B cell (primary cell): ENCODE measurements at regions not wholly inside any gene's neighbourhood (a gene's known extent, or its start where the extent isn't known, plus 50 kb on each side); places are given as distances from the start of the nearest gene placed in this dataset.

Experiments
- ATAC-seq: fragments of 200-7000 bp; cut with Tn5 transposase; one replicate; pipeline ENCODE4 v1.10.0; 2021; ENCODE audit warnings: low read depth, mild to moderate bottlenecking, moderate number of reproducible peaks, moderate library complexity
- CTCF ChIA-PET: fragments of 350-600 bp; sonication (Branson Sonifier 250); formaldehyde crosslinking; loops from one replicate; lab custom pipeline; 2021; ENCODE audit warnings: antibody characterized with exemption, inconsistent platforms; lab: Charles Lee
- POLR2A ChIA-PET: fragments of 350-600 bp; sonication (Branson Sonifier 250); formaldehyde crosslinking; loops from one replicate; lab custom pipeline; 2021; ENCODE audit warnings: antibody characterized with exemption; lab: Charles Lee
- DNase-seq: peaks from one replicate; pipeline ENCODE4 v3.0.0; 2013
- H2AFZ ChIP-seq: 2 replicates; pipeline ENCODE4 v1.6.1; 2012; ENCODE audit warnings: mild to moderate bottlenecking, low read depth, low read length; ENCODE audit not compliant: insufficient read depth, poor library complexity, severe bottlenecking
- H3K27ac ChIP-seq, 2 donors: 1 replicate in 1 of 2; 2 replicates in 1 of 2; pipeline ENCODE4 v1.5.1; 2012 to 2013; ENCODE audit warnings: low read length in 2 of 2, mild to moderate bottlenecking in 2 of 2, moderate library complexity in 1 of 2
- H3K27me3 ChIP-seq, 4 experiments: fragments of 200-600 bp in 1 of 4; sonication (generic) in 1 of 4; replicated peaks in 1 of 4; 1 replicate in 2 of 4; 2 replicates in 2 of 4; pipeline versions ENCODE4 v1.6.1 to v1.7.0; 2013 to 2016; ENCODE audit warnings: low read length in 3 of 4, mild to moderate bottlenecking in 2 of 4, mixed read lengths in 1 of 4, moderate library complexity in 1 of 4; ENCODE audit not compliant: insufficient read depth in 4 of 4, control insufficient read depth in 3 of 4; ENCODE audit errors: control extremely low read depth in 1 of 4
- H3K36me3 ChIP-seq, 2 experiments: replicated peaks in 1 of 2; 1 replicate in 1 of 2; 2 replicates in 1 of 2; pipeline versions ENCODE4 v1.6.1 to v1.7.1; 2013; ENCODE audit warnings: low read length in 1 of 2; ENCODE audit not compliant: insufficient read depth in 2 of 2, control insufficient read depth in 1 of 2; ENCODE audit errors: control extremely low read depth in 1 of 2, extremely low read depth in 1 of 2
- H3K4me1 ChIP-seq, 2 donors: fragments of 200-600 bp in 1 of 2; sonication (generic) in 1 of 2; 1 replicate in 1 of 2; 2 replicates in 1 of 2; pipeline versions ENCODE4 v1.5.1 to v1.6.1; 2013 to 2017; ENCODE audit warnings: low read length in 2 of 2; ENCODE audit not compliant: control insufficient read depth in 2 of 2, insufficient read depth in 2 of 2
- H3K4me2 ChIP-seq: replicated peaks from 2 replicates; pipeline ENCODE3; 2012; ENCODE audit warnings: mild to moderate bottlenecking, low read depth, low read length; ENCODE audit not compliant: poor library complexity, severe bottlenecking
- H3K4me3 ChIP-seq, 5 experiments: fragments of 200-600 bp in 1 of 5; sonication (generic) in 1 of 5; 1 replicate in 3 of 5; 2 replicates in 2 of 5; pipeline versions ENCODE4 v1.5.1 to v1.7.0; 2011 to 2016; ENCODE audit warnings: low read length in 4 of 5, mild to moderate bottlenecking in 4 of 5, low read depth in 2 of 5, control low read depth in 1 of 5, moderate library complexity in 1 of 5; ENCODE audit not compliant: insufficient read depth in 1 of 5; ENCODE audit errors: control extremely low read depth in 1 of 5, extremely low read depth in 1 of 5
- H3K79me2 ChIP-seq: fragments of 200-600 bp; sonication (generic); one replicate; pipeline ENCODE4 v1.6.0; 2016; ENCODE audit warnings: low read length; ENCODE audit not compliant: control insufficient read depth, insufficient read depth
- H3K9ac ChIP-seq: fragments of 200-600 bp; sonication (generic); 2 replicates; pipeline ENCODE4 v1.6.1; 2017; ENCODE audit warnings: mild to moderate bottlenecking, low read length, moderate library complexity
- H3K9me3 ChIP-seq, 3 donors: one replicate each; pipeline versions ENCODE4 v1.6.1 to v1.7.1; 2013; ENCODE audit warnings: low read length in 2 of 3; ENCODE audit not compliant: control insufficient read depth in 2 of 3, insufficient read depth in 1 of 3; ENCODE audit errors: control extremely low read depth in 1 of 3
- H4K20me1 ChIP-seq: 2 replicates; pipeline ENCODE4 v1.6.0; 2012; ENCODE audit warnings: mild to moderate bottlenecking, low read length; ENCODE audit not compliant: insufficient read depth, control insufficient read depth, poor library complexity, severe bottlenecking
- H3K27ac Mint-ChIP-seq: one replicate; pipeline ENCODE4 v1.8.0; 2021; ENCODE audit warnings: mixed read lengths
- H3K27me3 Mint-ChIP-seq: one replicate; pipeline ENCODE4 v1.8.0; 2021; ENCODE audit warnings: mixed read lengths
- H3K4me1 Mint-ChIP-seq: one replicate; pipeline ENCODE4 v1.8.0; 2021; ENCODE audit warnings: mixed read lengths
- H3K4me3 Mint-ChIP-seq: one replicate; pipeline ENCODE4 v1.8.0; 2021; ENCODE audit warnings: mixed read lengths
- H3K9me3 Mint-ChIP-seq: one replicate; pipeline ENCODE4 v1.8.0; 2022; ENCODE audit warnings: mixed read lengths; ENCODE audit not compliant: insufficient read depth
- EZH2 ChIP-seq: IDR thresholded peaks from 2 replicates; pipeline ENCODE4 v1.6.1; 2012; ENCODE audit warnings: borderline replicate concordance, low read depth, mild to moderate bottlenecking, moderate library complexity, low read length; ENCODE audit not compliant: insufficient read depth, poor library complexity, severe bottlenecking
- WGBS: methylation state at CpG from one replicate; pipeline ENCODE4 v1.1.5; 2013; ENCODE audit warnings: missing lambda C conversion rate; ENCODE audit not compliant: insufficient coverage; 5-methylcytosine and 5-hydroxymethylcytosine counted together
- intact Hi-C: fragments of 100-400 bp; cut with micrococcal nuclease; formaldehyde crosslinking; loops from one replicate; pipeline ENCODE4 v1.10.0; 2022
- TF ChIP-seq, protein P1 (sequence below): fragments of 200-600 bp; IDR thresholded peaks from one replicate; pipeline ENCODE4 v1.8.0; 2022; ENCODE audit warnings: antibody characterized with exemption, mild to moderate bottlenecking

DNA sequence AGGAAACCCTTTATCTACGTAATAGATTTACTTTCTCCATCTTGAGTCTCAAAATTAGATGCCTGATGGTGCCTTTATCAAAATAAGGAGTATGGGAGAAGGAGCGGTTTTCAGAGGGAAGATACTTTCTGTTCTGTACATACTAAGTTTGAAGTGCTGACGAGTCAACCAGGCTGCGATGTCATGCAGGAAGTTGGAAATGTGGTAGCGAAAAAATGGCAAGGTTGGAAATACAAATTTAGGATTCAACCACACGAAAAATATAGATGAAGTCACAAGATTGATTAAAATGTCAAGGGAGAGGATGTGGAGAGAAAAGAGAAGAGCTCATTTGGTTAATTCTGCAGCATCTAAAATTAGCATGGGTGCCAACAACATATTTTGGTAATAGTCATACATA, 129.5 kb downstream of the FOXD1 start:
- H3K9me3 Mint-ChIP-seq: no peaks in the 10 kb centered on the region
- H3K9me3 ChIP-seq: no peaks in the 10 kb centered on the region
- POLR2A ChIA-PET: no interaction called here
- H3K4me1 Mint-ChIP-seq: no peaks in the 10 kb centered on the region
- ATAC-seq (no peak), DNase-seq (no peak)
- no peaks in the 10 kb centered on the region for H3K79me2 ChIP-seq
- no peaks in the 10 kb centered on the region for H4K20me1 ChIP-seq
- no peak overlapping the region for H3K4me3 ChIP-seq
- no peak overlapping the region for H3K4me3 Mint-ChIP-seq
- intact Hi-C loops: no loop called here
- CTCF ChIA-PET: interaction anchor here (0.9 kb wide), 1 partner anchor 9 kb away, joined by 3 read pairs; no protein-coding TSS in a partner anchor
- H3K36me3 ChIP-seq: no peaks in the 10 kb centered on the region
- H3K9ac ChIP-seq: no peak overlapping the region
- peaks cover 43% of the 10 kb centered on the region for H3K27me3 Mint-ChIP-seq
- H3K27ac ChIP-seq: no peak overlapping the region
- WGBS: 100% methylated on average over 2 of the region's 6 CpGs
- H3K27me3 ChIP-seq: peaks cover 0 to 5% (median 2%) of the 10 kb centered on the region in 4 experiments
- H2AFZ ChIP-seq: no peak overlapping the region
- no peaks in the 10 kb centered on the region for H3K4me1 ChIP-seq
- H3K4me2 ChIP-seq: no peak overlapping the region
- TF ChIP-seq, protein P1, sequence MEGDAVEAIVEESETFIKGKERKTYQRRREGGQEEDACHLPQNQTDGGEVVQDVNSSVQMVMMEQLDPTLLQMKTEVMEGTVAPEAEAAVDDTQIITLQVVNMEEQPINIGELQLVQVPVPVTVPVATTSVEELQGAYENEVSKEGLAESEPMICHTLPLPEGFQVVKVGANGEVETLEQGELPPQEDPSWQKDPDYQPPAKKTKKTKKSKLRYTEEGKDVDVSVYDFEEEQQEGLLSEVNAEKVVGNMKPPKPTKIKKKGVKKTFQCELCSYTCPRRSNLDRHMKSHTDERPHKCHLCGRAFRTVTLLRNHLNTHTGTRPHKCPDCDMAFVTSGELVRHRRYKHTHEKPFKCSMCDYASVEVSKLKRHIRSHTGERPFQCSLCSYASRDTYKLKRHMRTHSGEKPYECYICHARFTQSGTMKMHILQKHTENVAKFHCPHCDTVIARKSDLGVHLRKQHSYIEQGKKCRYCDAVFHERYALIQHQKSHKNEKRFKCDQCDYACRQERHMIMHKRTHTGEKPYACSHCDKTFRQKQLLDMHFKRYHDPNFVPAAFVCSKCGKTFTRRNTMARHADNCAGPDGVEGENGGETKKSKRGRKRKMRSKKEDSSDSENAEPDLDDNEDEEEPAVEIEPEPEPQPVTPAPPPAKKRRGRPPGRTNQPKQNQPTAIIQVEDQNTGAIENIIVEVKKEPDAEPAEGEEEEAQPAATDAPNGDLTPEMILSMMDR: no peak
- no peak for TF ChIP-seq EZH2
- no peak overlapping the region for H3K27ac Mint-ChIP-seq

DNA sequence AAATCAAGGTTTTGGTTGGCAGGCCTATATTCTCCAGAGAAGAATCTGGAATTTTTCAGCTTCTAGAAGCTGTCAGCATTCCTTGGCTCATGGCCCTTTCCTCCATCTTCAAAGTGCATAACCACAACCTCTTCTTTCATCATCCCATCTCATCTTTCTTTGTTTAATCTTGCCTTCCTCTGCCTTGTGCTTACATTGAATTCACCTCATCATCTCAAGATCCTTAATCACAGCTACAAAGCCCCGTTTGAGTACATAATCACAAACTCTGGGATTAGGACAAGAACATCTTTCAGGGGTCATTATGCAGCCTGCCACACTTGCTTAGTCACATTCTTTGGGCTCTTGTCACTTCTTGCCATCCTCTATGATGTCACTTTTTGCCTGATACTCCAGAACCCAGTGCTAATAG, 130.3 kb downstream of the FOXD1 start:
- Histone ChIP-seq H3K36me3 (no peaks in the 10 kb centered on the region), H3K79me2 (no peaks in the 10 kb centered on the region), H3K27me3 (peaks cover 0 to 8% (median 2%) of the 10 kb centered on the region in 4 experiments), H3K9ac (no peak overlapping the region), H3K9me3 (no peaks in the 10 kb centered on the region), H3K4me2 (no peak overlapping the region), H4K20me1 (no peaks in the 10 kb centered on the region), H3K4me1 (no peaks in the 10 kb centered on the region), H2AFZ (no peak overlapping the region), H3K27ac (no peak overlapping the region), H3K4me3 (no peak overlapping the region)
- intact Hi-C loops: no loop called here
- DNase-seq (no peak), ATAC-seq (no peak)
- no peaks in the 10 kb centered on the region for H3K9me3 Mint-ChIP-seq
- no peak for TF ChIP-seq EZH2
- TF ChIP-seq, protein P1: no peak
- ChIA-PET CTCF (interaction anchor here (0.9 kb wide), 1 partner anchor 8 kb away, joined by 3 read pairs; no protein-coding TSS in a partner anchor), POLR2A (no interaction called here)
- H3K27me3 Mint-ChIP-seq: peaks cover 48% of the 10 kb centered on the region
- H3K4me1 Mint-ChIP-seq: no peaks in the 10 kb centered on the region
- H3K27ac Mint-ChIP-seq: no peak overlapping the region
- WGBS: 58% methylated on average over 1 of the region's 1 CpG
- H3K4me3 Mint-ChIP-seq: no peak overlapping the region
